GM23338 (cell line): ENCODE measurements at regions not wholly inside any gene's neighbourhood (a gene's known extent, or its start where the extent isn't known, plus 50 kb on each side); places are given as distances from the start of the nearest gene placed in this dataset.
"Not testable (repeated sequence)": the region's sequence is repeated elsewhere in the genome, so short reads cannot be mapped to it uniquely, and the experiment has no call there.

ENCODE experiments used
- ATAC-seq: fragments of 200-7000 bp; cut with Tn5 transposase; 3 replicates; pipeline ENCODE4 v1.9.1; 2020
- DNase-seq: peaks from one replicate; pipeline ENCODE4 v3.0.0-alpha.2; 2015; ENCODE audit warnings: low spot score
- H2AFZ ChIP-seq: fragments of 200-600 bp; sonication (generic); 2 replicates; pipeline ENCODE4 v1.8.0; 2016; ENCODE audit warnings: antibody characterized with exemption, mild to moderate bottlenecking, moderate library complexity
- H3F3A ChIP-seq: fragments of 200-600 bp; sonication (generic); replicated peaks from 2 replicates; pipeline ENCODE4 v1.8.0; 2017; ENCODE audit warnings: antibody characterized with exemption, mixed run types, low read depth
- H3K27ac ChIP-seq: fragments of 200-600 bp; sonication (generic); 2 replicates; pipeline ENCODE4 v1.6.1; 2016; ENCODE audit warnings: low read depth
- H3K27me3 ChIP-seq: fragments of 200-600 bp; sonication (generic); 2 replicates; pipeline ENCODE4 v1.8.0; 2016; ENCODE audit warnings: mild to moderate bottlenecking, mixed run types, moderate library complexity; ENCODE audit not compliant: insufficient read depth
- H3K36me3 ChIP-seq: fragments of 200-600 bp; sonication (generic); 2 replicates; pipeline ENCODE4 v1.8.0; 2016; ENCODE audit warnings: mild to moderate bottlenecking; ENCODE audit not compliant: insufficient read depth
- H3K4me1 ChIP-seq: fragments of 200-600 bp; sonication (generic); 2 replicates; pipeline ENCODE4 v1.8.0; 2016; ENCODE audit warnings: mild to moderate bottlenecking, moderate library complexity; ENCODE audit not compliant: insufficient read depth
- H3K4me2 ChIP-seq: fragments of 200-600 bp; sonication (generic); 2 replicates; pipeline ENCODE4 v1.7.1; 2017; ENCODE audit warnings: mixed run types
- H3K4me3 ChIP-seq: fragments of 200-600 bp; sonication (generic); 2 replicates; pipeline ENCODE4 v1.6.1; 2016; ENCODE audit warnings: mixed run types
- H3K79me2 ChIP-seq: fragments of 200-600 bp; sonication (generic); replicated peaks from 2 replicates; pipeline ENCODE4 v1.8.0; 2017; ENCODE audit warnings: mild to moderate bottlenecking; ENCODE audit not compliant: insufficient read depth
- H3K9me2 ChIP-seq: fragments of 200-600 bp; sonication (generic); 2 replicates; pipeline ENCODE4 v1.8.0; 2017; ENCODE audit not compliant: insufficient read depth
- H4K20me1 ChIP-seq: fragments of 200-600 bp; sonication (generic); replicated peaks from 2 replicates; pipeline ENCODE4 v1.8.0; 2017; ENCODE audit warnings: mild to moderate bottlenecking; ENCODE audit not compliant: insufficient read depth
- H3K27ac Mint-ChIP-seq: 2 replicates; pipeline ENCODE4 v1.8.0; 2020; ENCODE audit warnings: inconsistent platforms, mild to moderate bottlenecking, moderate library complexity, mixed read lengths
- H3K27me3 Mint-ChIP-seq: 3 replicates; pipeline ENCODE4 v1.8.0; 2022; ENCODE audit warnings: low read depth, mild to moderate bottlenecking, moderate library complexity, mixed read lengths, inconsistent platforms; ENCODE audit not compliant: insufficient read depth, poor library complexity
- H3K36me3 Mint-ChIP-seq: 3 replicates; pipeline ENCODE4 v1.8.0; 2021; ENCODE audit warnings: low read depth, mild to moderate bottlenecking, inconsistent platforms, moderate library complexity, mixed read lengths
- H3K4me1 Mint-ChIP-seq: 3 replicates; pipeline ENCODE4 v1.8.0; 2020; ENCODE audit warnings: mild to moderate bottlenecking, inconsistent platforms, mixed read lengths
- H3K4me3 Mint-ChIP-seq: 3 replicates; pipeline ENCODE4 v1.8.0; 2021; ENCODE audit warnings: moderate library complexity, mild to moderate bottlenecking, inconsistent platforms, mixed read lengths
- H3K9me3 Mint-ChIP-seq: 3 replicates; pipeline ENCODE4 v1.8.0; 2020; ENCODE audit warnings: moderate library complexity, mild to moderate bottlenecking, inconsistent platforms, mixed read lengths
- EZH2phosphoT487 ChIP-seq: fragments of 200-600 bp; sonication (generic); IDR thresholded peaks from one replicate; pipeline ENCODE4 v1.8.1; 2018; ENCODE audit warnings: antibody characterized with exemption; ENCODE audit not compliant: unreplicated experiment
- JUNB ChIP-seq: IDR thresholded peaks from one replicate; pipeline ENCODE4 v1.6.1; 2016; ENCODE audit warnings: antibody characterized with exemption; ENCODE audit not compliant: unreplicated experiment
- NANOG ChIP-seq: IDR thresholded peaks from 2 replicates; pipeline ENCODE4 v1.6.1; 2016; ENCODE audit warnings: antibody characterized with exemption, borderline replicate concordance
- REST ChIP-seq: IDR thresholded peaks from one replicate; pipeline ENCODE4 v1.6.1; 2018; ENCODE audit warnings: antibody characterized with exemption; ENCODE audit not compliant: unreplicated experiment
- ZNF462 ChIP-seq: fragments of 250-450 bp; sonication (Bioruptor Pico); IDR thresholded peaks from 2 replicates; pipeline ENCODE4 v1.5.0; 2020; ENCODE audit warnings: mild to moderate bottlenecking, moderate library complexity

- TF ChIP-seq ZNF462 (CRISPR knock-in tag): no peak
- TF ChIP-seq REST: no peak
- no peak for TF ChIP-seq NANOG
- no peak for TF ChIP-seq JUNB
- TF ChIP-seq EZH2phosphoT487: no peak
Observed at GRCh38 chr10:4599471-4599870, 226.5 kb upstream of the AKR1E2 start (continued).

- not testable (repeated sequence) for H3K27me3 Mint-ChIP-seq, H3F3A ChIP-seq, H3K4me3 ChIP-seq, H3K79me2 ChIP-seq, H2AFZ ChIP-seq, H3K4me3 Mint-ChIP-seq, H3K4me1 ChIP-seq, H3K27ac Mint-ChIP-seq, DNase-seq, H3K27ac ChIP-seq, H4K20me1 ChIP-seq, H3K4me2 ChIP-seq, H3K36me3 Mint-ChIP-seq, ATAC-seq, H3K4me1 Mint-ChIP-seq, H3K27me3 ChIP-seq, H3K9me2 ChIP-seq, H3K9me3 Mint-ChIP-seq, H3K36me3 ChIP-seq
Observed at GRCh38 chr10:4597898-4598297, 228.1 kb upstream of the AKR1E2 start.
